ENCODE measurements at regions not wholly inside any gene's neighbourhood (a gene's known extent, or its start where the extent isn't known, plus 50 kb on each side); places are given as distances from the start of the nearest gene placed in this dataset.

- Histone ChIP-seq H3K9me3 (replicated peaks in 1 of 11) (peaks cover 0 to 17% (median 10%) of the 10 kb centered on the region in 11 experiments; a peak in 11 of 22 replicates), H3K27me3 (no peaks in the 10 kb centered on the region), H3K4me2 (no peak overlapping the region), H3K4me1 (no peaks in the 10 kb centered on the region), H3K4me3 (no peak overlapping the region), H4K20me1 (no peaks in the 10 kb centered on the region), H3K9ac (no peak overlapping the region), H3K36me3 (no peaks in the 10 kb centered on the region), H3K27ac (no peak overlapping the region)
- TF ChIP-seq Cebpa-rat (IDR thresholded peaks at IDR 0.05) = no peak
Observed at GRCh38 chr12:23464241-23464812, 485.1 kb downstream of the SOX5 start.

GRCh38 chr12:23472329-23472971, 477.0 kb downstream of the SOX5 start:
- H3K9ac ChIP-seq = no peak overlapping the region
- no peak for TF ChIP-seq Cebpa-rat (IDR thresholded peaks at IDR 0.05)
- H3K27ac ChIP-seq = no peak overlapping the region
- no peak overlapping the region for H3K4me2 ChIP-seq
- no peaks in the 10 kb centered on the region for H3K36me3 ChIP-seq
- H3K4me1 ChIP-seq = no peaks in the 10 kb centered on the region
- no peak overlapping the region for H3K4me3 ChIP-seq
- no peaks in the 10 kb centered on the region for H3K27me3 ChIP-seq
- peaks cover 0 to 7% (median 0%) of the 10 kb centered on the region in 11 experiments; a peak in 1 of 22 replicates for H3K9me3 ChIP-seq (replicated peaks in 1 of 11)
- no peaks in the 10 kb centered on the region for H4K20me1 ChIP-seq

GRCh38 chr12:23473071-23473470, 476.4 kb downstream of the SOX5 start:
- H3K9ac ChIP-seq = no peak overlapping the region
- no peaks in the 10 kb centered on the region for H3K4me1 ChIP-seq
- no peak for TF ChIP-seq Cebpa-rat (IDR thresholded peaks at IDR 0.05)
- no peak overlapping the region for H3K27ac ChIP-seq
- no peaks in the 10 kb centered on the region for H3K36me3 ChIP-seq
- H3K9me3 ChIP-seq (replicated peaks in 1 of 11) = peaks cover 0 to 7% (median 0%) of the 10 kb centered on the region in 11 experiments; a peak in 2 of 22 replicates
- no peaks in the 10 kb centered on the region for H4K20me1 ChIP-seq
- H3K4me2 ChIP-seq = no peak overlapping the region
- no peak overlapping the region for H3K4me3 ChIP-seq
- no peaks in the 10 kb centered on the region for H3K27me3 ChIP-seq

GRCh38 chr12:23474438-23474976, 475.0 kb downstream of the SOX5 start:
- H3K4me1 ChIP-seq = no peaks in the 10 kb centered on the region
- no peak overlapping the region for H3K4me3 ChIP-seq
- H3K9ac ChIP-seq = no peak overlapping the region
- TF ChIP-seq Cebpa-rat (IDR thresholded peaks at IDR 0.05) = no peak
- H3K27me3 ChIP-seq = no peaks in the 10 kb centered on the region
- peaks cover 0 to 4% (median 0%) of the 10 kb centered on the region in 11 experiments; a peak in 1 of 22 replicates for H3K9me3 ChIP-seq (replicated peaks in 1 of 11)
- H3K27ac ChIP-seq = no peak overlapping the region
- no peaks in the 10 kb centered on the region for H4K20me1 ChIP-seq
- H3K36me3 ChIP-seq = no peaks in the 10 kb centered on the region
- no peak overlapping the region for H3K4me2 ChIP-seq

Measured in BLaER1 treated with 17β-estradiol and CSF1 and Interleukin-3, amounts not matched to agents 10 nM and 100 nM (cell line).